ENCODE measurements at regions not wholly inside any gene's neighbourhood (a gene's known extent, or its start where the extent isn't known, plus 50 kb on each side); places are given as distances from the start of the nearest gene placed in this dataset.

GRCh38 chr2:35339211-35339610 is 1016.4 kb upstream of the CRIM1 start:
- TF ChIP-seq CTCF (IDR thresholded peaks at IDR 0.05; ENCODE audit: low read depth, low read length): no peak
- TF ChIP-seq EZH2phosphoT487 (IDR thresholded peaks at IDR 0.05; ENCODE audit: low read depth): no peak

Measured in OCI-LY3 (cell line).